Stimulated activated naive CD4-positive, alpha-beta T cell (primary cell): ENCODE measurements at regions not wholly inside any gene's neighbourhood (a gene's known extent, or its start where the extent isn't known, plus 50 kb on each side); places are given as distances from the start of the nearest gene placed in this dataset.

Experiments
- DNase-seq, 6 experiments: peaks; one replicate each; lab custom pipeline; 2025; lab: John Stamatoyannopoulos, UW

DNA sequence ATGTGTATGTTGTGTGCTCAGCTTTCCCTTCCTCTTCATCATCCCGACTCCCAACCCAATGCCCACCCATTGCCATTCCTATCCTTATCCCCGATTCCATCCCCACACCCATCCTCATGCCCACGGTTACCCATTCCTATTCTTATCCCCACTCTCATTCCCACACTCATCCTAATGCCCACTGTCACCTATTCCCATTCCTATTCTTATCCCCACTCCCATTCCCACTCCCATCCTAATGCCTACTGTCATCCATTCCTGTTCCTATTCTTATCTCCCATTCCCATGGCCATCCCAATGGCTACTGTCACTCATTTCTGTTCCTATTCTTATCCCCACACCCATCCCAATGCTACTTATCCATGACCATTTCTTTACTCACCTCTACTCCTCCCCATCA is 254.1 kb downstream of the DHX35 start:
- DNase-seq: no peak

- DNase-seq: no peak
Measured at GRCh38 chr20:39214828-39215227, 252.7 kb downstream of the DHX35 start.

- DNase-seq: no peak
Measured at GRCh38 chr20:39213476-39214145, 251.5 kb downstream of the DHX35 start.

- DNase-seq: no peak
Measured at GRCh38 chr20:39211060-39211748, 249.1 kb downstream of the DHX35 start.

DNA sequence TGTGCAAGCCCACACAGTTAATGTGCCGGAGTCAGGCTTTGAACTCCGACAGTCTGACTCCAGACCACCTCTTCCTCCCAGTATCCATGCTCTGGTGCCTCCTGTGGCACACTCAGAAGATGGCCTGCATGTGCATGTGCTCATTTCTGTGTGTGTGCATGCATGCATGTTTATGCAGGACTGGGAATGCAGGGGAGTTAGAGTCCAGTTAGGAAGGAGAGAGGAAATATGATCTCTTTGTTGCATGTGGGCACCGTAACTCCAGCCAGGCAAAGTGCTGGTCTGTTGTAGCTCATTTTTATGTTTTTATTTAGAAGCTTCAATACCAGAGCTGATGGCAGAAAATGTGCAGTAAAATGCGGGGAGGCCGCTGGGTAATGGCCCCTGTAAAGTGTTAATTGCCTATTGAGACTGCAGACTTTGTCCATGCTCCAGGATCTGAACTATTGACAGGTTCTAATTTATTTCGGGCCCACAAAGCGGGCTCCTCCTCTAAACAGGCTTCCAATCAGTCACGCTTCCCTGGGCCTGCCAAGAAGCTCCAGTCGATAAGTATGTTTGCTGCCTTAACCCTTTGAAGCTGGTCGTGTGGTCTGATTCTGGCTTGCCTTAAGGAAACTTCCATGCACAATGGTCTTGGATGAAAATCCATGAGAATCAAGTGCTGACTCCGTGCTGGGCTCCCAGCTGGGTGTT is 248.3 kb downstream of the DHX35 start:
- DNase-seq: no peak

- no peak for DNase-seq
Measured at GRCh38 chr20:39206899-39207564, 244.9 kb downstream of the DHX35 start.

DNA sequence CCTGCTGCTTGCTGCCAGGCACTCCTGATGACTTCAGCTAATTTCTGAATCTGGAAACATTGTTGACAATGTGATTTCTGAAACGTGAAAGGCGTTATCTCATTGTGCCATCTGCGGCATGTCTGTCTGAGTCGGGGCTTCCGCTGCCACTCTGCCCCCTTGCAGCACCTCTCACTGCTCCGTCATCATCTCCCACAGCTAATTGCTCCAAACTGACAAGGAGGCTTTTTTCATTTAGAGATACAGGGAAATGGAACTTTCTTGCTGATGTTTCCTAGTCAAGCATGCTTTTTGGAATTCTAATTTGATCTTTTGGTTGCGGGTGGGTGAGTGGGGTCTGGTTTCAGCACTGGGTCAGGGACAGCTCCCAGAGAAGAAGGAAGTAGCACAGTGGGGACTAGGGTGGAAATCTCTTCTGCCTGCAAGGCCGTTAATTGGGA is 233.5 kb downstream of the DHX35 start:
- no peak for DNase-seq

- no peak for DNase-seq
Measured at GRCh38 chr20:39190666-39191570, 228.8 kb downstream of the DHX35 start.

DNA sequence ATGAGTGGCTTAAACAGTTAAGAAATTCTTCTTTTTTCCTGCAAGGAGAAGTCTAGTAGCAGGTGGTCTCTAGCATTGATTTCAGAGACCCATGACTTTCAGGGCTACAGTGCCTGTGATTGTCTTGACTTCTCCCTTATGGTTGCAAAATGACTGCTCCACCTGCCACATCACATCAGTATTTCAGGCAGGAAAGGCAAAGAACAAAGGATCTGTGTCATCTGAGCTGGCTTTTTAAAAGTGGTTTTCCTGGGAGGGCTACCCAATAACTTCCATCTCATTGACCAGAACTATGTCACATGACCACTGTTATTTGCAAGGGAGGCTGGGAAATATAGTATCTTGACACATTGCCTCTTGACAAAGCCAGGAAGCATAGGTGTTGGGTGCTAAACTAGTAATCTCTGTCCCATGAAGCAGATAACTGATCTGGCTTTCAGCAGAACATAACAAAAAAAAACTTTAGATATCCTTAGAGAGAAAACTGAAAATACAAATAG is 226.2 kb downstream of the DHX35 start:
- no peak for DNase-seq

- no peak for DNase-seq
Measured at GRCh38 chr20:39181490-39181889, 219.3 kb downstream of the DHX35 start.

GRCh38 chr20:39176457-39176856 is 214.3 kb downstream of the DHX35 start:
- DNase-seq: no peak

GRCh38 chr20:39170896-39171463 is 208.8 kb downstream of the DHX35 start:
- DNase-seq: no peak

- DNase-seq: no peak
Measured at GRCh38 chr20:39165099-39165498, 203.0 kb downstream of the DHX35 start.

- DNase-seq: no peak
Measured at GRCh38 chr20:39164642-39165041, 202.5 kb downstream of the DHX35 start.

DNA sequence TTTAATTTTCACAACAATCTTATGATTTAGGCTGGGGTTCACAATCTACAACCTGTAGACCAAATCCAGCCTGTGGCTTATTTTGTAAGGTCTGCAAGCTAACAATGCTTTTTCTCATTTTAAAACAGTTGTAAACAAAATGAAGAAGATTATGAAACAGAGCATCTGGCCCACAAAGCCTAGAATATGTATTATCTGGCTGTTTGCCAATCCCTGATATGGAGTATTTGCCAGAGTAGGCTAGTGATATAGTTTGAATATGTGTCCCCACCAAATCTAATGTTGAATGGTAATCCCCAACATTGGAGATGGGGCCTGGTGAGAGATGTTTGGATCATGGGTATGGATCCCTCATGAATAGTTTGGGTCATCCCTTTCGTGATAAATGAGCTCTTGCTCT is 201.8 kb downstream of the DHX35 start:
- no peak for DNase-seq

- no peak for DNase-seq
Measured at GRCh38 chr20:39161900-39162299, 199.8 kb downstream of the DHX35 start.

GRCh38 chr20:39155971-39156370 is 193.8 kb downstream of the DHX35 start:
- no peak for DNase-seq

DNA sequence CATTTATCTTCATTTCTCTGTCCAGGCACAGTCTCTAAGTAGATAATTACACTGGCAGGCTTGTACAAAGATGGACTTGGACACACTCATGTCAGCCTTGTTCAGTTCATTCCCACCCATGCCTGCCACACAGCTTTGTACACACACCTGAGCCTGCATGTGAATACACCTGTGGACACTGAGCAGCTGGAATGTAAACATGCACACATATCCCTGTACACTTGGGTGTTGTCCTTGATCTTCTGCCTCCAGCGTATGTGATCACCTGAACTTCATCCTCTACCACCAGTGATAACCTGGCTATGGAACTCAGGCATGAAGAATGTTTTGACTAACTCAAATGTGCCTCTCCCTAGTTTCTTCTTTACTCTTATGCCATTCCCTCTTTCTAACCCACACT is 190.6 kb downstream of the DHX35 start:
- DNase-seq: no peak

GRCh38 chr20:39152126-39152525 is 190.0 kb downstream of the DHX35 start:
- no peak for DNase-seq

DNA sequence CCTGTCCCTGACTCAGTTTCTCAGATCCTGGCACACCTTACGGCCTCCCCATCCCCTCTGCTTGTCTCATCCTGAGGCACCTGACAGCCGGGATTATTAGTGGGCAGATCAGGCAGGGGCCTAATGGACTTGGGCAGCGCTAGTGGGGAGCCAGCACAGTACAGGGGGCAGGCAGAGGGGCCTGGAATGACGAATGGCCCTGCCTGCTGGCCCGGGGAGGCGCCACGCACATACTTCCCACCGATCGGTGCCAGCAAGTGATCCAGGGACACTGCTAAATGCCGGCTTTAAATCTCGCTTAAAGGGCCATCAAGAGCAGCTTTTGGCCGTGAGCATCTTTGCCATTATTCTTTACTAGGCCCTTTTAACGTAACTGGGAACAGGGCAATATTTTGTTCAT is 188.4 kb downstream of the DHX35 start:
- no peak for DNase-seq

DNA sequence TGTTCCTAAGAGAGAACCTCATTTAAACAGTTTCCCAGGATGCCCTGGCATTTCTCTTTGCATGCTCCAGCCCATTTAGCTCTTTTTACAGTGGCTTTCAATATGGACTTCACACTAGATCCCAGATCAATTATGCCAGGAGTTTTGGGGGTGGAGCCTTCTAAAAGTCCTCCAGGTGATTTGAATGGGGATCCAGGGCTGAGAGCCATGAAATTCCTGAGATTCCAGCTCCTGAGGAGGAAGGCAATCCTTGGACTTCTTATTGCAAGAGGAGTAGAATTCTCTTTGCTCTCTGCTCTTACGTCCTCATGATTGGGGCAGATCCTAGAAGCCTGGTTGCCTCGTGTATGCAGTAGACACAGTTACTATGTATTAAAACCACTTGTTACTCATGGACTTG is 184.2 kb downstream of the DHX35 start:
- DNase-seq: no peak
